ENCODE measurements at regions not wholly inside any gene's neighbourhood (a gene's known extent, or its start where the extent isn't known, plus 50 kb on each side); places are given as distances from the start of the nearest gene placed in this dataset.

GRCh38 chr7:25279705-25280104, 51.4 kb upstream of the NPVF start:
- DNase-seq (ENCODE audit: low spot score in 2 of 2): no peak
- 0 out of 2 replicates have a peak, but pooled peaks cover 2% of the 10 kb centered on the region for H3K4me1 ChIP-seq
- peaks cover 5% of the 10 kb centered on the region; the same call in 1 of the 2 replicates for H3K27me3 ChIP-seq (ENCODE audit: low read depth)
- H3K9me3 ChIP-seq: no peaks in the 10 kb centered on the region
- in situ Hi-C loops (cut with MboI; ENCODE audit: low sequenced_read_pairs): no loop called here
- no peaks in the 10 kb centered on the region for H3K36me3 ChIP-seq (replicated peaks)
- H3K4me3 ChIP-seq: no peak overlapping the region

GRCh38 chr7:25280181-25280580, 51.9 kb upstream of the NPVF start:
- H3K4me1 ChIP-seq: 0 out of 2 replicates have a peak, but pooled peaks cover 2% of the 10 kb centered on the region
- H3K9me3 ChIP-seq: no peaks in the 10 kb centered on the region
- peaks cover 5% of the 10 kb centered on the region; the same call in 1 of the 2 replicates for H3K27me3 ChIP-seq (ENCODE audit: low read depth)
- H3K36me3 ChIP-seq (replicated peaks): no peaks in the 10 kb centered on the region
- no peak for DNase-seq (ENCODE audit: low spot score in 2 of 2)
- H3K4me3 ChIP-seq: no peak overlapping the region
- in situ Hi-C loops (cut with MboI; ENCODE audit: low sequenced_read_pairs): no loop called here

- in situ Hi-C loops (cut with MboI; ENCODE audit: low sequenced_read_pairs): no loop called here
- Histone ChIP-seq H3K4me3 (no peak overlapping the region), H3K36me3 (replicated peaks) (no peaks in the 10 kb centered on the region), H3K27me3 (ENCODE audit: low read depth) (peaks cover 5% of the 10 kb centered on the region; the same call in 1 of the 2 replicates), H3K4me1 (0 out of 2 replicates have a peak, but pooled peaks cover 2% of the 10 kb centered on the region), H3K9me3 (no peaks in the 10 kb centered on the region)
- DNase-seq (ENCODE audit: low spot score in 2 of 2): no peak
Measured at GRCh38 chr7:25282194-25282593, 53.9 kb upstream of the NPVF start.

DNA sequence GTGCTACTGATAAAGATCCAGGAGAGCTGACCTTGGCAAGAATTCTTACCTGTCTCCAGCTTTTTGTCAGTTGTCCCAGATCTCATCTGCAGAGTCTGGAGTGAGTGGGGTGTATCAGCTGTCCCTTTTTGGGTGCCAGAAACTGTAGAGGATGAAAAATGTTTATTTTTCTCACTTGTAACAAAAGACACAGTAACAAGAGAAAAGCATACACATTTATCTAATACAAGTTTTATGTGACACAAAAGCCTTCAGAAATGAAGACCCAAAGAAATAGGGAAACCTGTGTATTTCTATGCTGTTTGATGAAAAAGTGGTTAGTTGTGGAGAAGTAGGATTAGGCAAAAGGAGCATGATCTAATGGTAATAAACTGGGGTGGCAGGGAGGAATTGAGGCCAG, 58.5 kb upstream of the NPVF start:
- no peak for DNase-seq (ENCODE audit: low spot score in 2 of 2)
- Histone ChIP-seq H3K27me3 (ENCODE audit: low read depth) (0 out of 2 replicates have a peak, but pooled peaks cover 3% of the 10 kb centered on the region), H3K4me1 (0 out of 2 replicates have a peak, but pooled peaks cover 2% of the 10 kb centered on the region), H3K4me3 (no peak overlapping the region), H3K9me3 (no peaks in the 10 kb centered on the region), H3K36me3 (replicated peaks) (no peaks in the 10 kb centered on the region)
- in situ Hi-C loops (cut with MboI; ENCODE audit: low sequenced_read_pairs): no loop called here

DNA sequence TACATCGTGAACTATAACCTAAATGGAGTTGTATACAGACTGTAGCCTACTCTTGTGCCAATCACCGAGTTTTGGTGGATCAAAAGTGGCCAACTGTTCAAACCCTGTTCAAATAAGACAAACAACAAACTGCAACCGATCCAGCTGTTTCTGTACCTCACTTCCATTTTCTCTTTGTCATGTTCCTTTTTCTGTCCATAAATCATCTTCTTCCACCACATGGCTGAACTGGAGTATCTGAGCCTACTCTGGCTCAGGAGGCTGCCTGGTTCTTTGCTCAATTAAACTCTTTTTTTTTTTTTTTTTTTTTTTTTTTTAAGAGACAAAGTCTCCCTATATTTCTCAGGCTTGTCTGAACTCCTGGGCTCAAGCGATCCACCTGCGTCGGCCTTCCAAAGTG, 59.0 kb upstream of the NPVF start:
- H3K27me3 ChIP-seq (ENCODE audit: low read depth): 0 out of 2 replicates have a peak, but pooled peaks cover 3% of the 10 kb centered on the region
- H3K4me3 ChIP-seq: no peak overlapping the region
- H3K36me3 ChIP-seq (replicated peaks): no peaks in the 10 kb centered on the region
- no peak for DNase-seq (ENCODE audit: low spot score in 2 of 2)
- no peaks in the 10 kb centered on the region for H3K9me3 ChIP-seq
- 0 out of 2 replicates have a peak, but pooled peaks cover 2% of the 10 kb centered on the region for H3K4me1 ChIP-seq
- in situ Hi-C loops (cut with MboI; ENCODE audit: low sequenced_read_pairs): no loop called here

DNA sequence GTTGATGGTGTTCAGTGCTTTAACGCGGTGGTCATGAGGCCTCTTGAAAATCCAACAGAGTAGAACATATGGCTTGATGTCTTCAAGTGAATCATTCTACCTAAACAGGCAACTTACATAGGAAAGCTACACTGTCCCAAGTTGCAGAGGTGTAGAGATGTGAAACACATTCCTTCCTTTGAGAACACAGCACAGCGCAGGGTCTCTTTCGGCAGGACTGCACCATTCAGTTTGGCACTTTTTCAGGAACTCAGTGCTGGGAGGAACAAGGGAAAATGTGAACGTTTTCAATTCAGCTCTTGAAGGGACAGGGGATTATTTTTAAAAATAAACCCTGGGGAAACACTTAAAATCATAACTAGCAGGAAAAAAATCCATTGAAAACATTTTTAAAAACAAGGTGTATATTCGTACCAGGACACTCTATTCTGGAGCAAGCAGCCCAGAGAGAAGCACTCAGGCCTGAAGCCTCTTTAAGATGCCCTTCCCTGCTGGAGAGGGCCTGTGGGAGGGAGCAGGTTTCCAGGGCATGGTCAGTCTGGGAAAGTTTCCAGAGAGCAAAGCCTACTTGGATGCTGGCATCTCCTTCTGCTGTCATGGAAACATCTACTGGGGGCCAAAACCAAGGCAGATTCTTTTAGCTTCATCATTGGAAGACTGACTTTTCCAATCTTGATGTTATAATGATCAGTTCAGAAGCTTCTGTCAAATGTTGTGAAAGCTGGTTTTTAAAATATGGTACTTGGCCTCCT, 60.4 kb upstream of the NPVF start:
- Histone ChIP-seq H3K36me3 (replicated peaks) (no peaks in the 10 kb centered on the region), H3K4me1 (0 out of 2 replicates have a peak, but pooled peaks cover 2% of the 10 kb centered on the region), H3K27me3 (ENCODE audit: low read depth) (0 out of 2 replicates have a peak, but pooled peaks cover under 1% of the 10 kb centered on the region), H3K9me3 (no peaks in the 10 kb centered on the region), H3K4me3 (no peak overlapping the region)
- no peak for DNase-seq (ENCODE audit: low spot score in 2 of 2)
- in situ Hi-C loops (cut with MboI; ENCODE audit: low sequenced_read_pairs): no loop called here

DNA sequence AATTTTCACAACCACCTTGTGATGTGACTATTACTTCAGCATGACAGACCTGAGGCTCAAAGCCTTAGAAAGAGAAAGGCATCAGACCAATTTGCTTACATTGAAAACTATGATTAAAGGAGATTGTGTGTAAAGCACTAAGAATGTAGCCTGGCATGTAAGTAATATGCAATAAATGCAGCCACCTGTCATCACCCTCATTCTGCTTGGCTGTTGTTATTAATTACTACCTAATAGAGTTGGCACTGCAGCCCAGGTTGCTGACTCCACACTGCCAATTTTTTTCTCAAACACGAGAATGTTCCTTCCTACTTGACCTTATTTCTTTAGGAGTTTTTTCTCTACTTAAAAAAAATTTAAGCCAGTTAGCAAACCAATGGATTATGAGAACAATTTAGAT, 61.2 kb upstream of the NPVF start:
- Histone ChIP-seq H3K4me1 (0 out of 2 replicates have a peak, but pooled peaks cover 2% of the 10 kb centered on the region), H3K27me3 (ENCODE audit: low read depth) (no peaks in the 10 kb centered on the region), H3K9me3 (no peaks in the 10 kb centered on the region), H3K36me3 (replicated peaks) (no peaks in the 10 kb centered on the region), H3K4me3 (no peak overlapping the region)
- DNase-seq (ENCODE audit: low spot score in 2 of 2): no peak
- in situ Hi-C loops (cut with MboI; ENCODE audit: low sequenced_read_pairs): no loop called here

DNA sequence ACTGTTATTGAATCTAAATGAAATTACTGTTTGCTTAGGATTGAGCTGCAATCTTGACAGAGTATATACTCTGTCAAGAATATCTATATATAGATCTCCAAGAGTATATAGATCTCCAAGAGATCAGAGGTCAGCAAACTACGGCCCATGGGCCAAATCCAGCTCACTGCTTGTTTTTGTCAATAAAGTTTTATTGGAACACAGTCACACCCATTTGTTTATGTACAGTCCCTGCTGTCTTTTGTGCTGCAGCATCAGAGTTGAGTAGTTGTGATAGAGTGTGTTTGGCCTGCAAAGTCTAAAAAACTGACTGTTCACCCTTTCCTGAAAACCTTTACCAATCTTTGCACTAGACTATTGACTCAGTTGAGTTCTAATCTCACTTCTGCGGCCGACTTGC, 66.3 kb upstream of the NPVF start:
- Histone ChIP-seq H3K27me3 (ENCODE audit: low read depth) (no peaks in the 10 kb centered on the region), H3K36me3 (replicated peaks) (no peaks in the 10 kb centered on the region), H3K4me1 (peaks cover 9% of the 10 kb centered on the region; the same call in 1 of the 2 replicates), H3K4me3 (no peak overlapping the region), H3K9me3 (no peaks in the 10 kb centered on the region)
- in situ Hi-C loops (cut with MboI; ENCODE audit: low sequenced_read_pairs): no loop called here
- no peak for DNase-seq (ENCODE audit: low spot score in 2 of 2)

- no peaks in the 10 kb centered on the region for H3K9me3 ChIP-seq
- peaks cover 9% of the 10 kb centered on the region; the same call in 1 of the 2 replicates for H3K4me1 ChIP-seq
- no peak for DNase-seq (ENCODE audit: low spot score in 2 of 2)
- no peaks in the 10 kb centered on the region for H3K36me3 ChIP-seq (replicated peaks)
- in situ Hi-C loops (cut with MboI; ENCODE audit: low sequenced_read_pairs): no loop called here
- no peak overlapping the region for H3K4me3 ChIP-seq
- no peaks in the 10 kb centered on the region for H3K27me3 ChIP-seq (ENCODE audit: low read depth)
Measured at GRCh38 chr7:25295387-25295786, 67.1 kb upstream of the NPVF start.

- in situ Hi-C loops (cut with MboI; ENCODE audit: low sequenced_read_pairs): no loop called here
- H3K9me3 ChIP-seq: no peaks in the 10 kb centered on the region
- H3K4me1 ChIP-seq: peaks cover 9% of the 10 kb centered on the region; the same call in 1 of the 2 replicates
- no peak for DNase-seq (ENCODE audit: low spot score in 2 of 2)
- H3K36me3 ChIP-seq (replicated peaks): no peaks in the 10 kb centered on the region
- H3K27me3 ChIP-seq (ENCODE audit: low read depth): no peaks in the 10 kb centered on the region
- no peak overlapping the region for H3K4me3 ChIP-seq
Measured at GRCh38 chr7:25296086-25296485, 67.8 kb upstream of the NPVF start.

DNA sequence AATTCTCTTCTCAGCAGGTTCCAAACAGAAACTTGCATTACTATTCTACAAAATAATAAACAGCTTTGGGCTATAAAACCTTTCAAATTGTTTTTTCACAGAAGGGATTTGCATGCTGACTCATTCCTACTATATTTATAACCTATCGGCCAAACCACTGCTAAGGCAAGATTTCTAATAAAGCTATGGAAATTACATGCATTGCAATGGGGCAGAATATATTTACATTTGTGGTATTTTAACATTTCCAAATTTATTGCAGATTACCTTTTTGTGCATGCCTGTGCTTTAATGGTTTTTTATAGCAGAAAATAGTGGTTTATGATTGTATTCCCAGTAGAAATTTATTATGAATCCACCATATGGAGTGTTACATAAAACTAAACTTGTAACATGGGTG, 69.0 kb upstream of the NPVF start:
- Histone ChIP-seq H3K27me3 (ENCODE audit: low read depth) (no peaks in the 10 kb centered on the region), H3K36me3 (replicated peaks) (no peaks in the 10 kb centered on the region), H3K9me3 (no peaks in the 10 kb centered on the region), H3K4me1 (peaks cover 9% of the 10 kb centered on the region; the same call in 1 of the 2 replicates), H3K4me3 (no peak overlapping the region)
- in situ Hi-C loops (cut with MboI; ENCODE audit: low sequenced_read_pairs): no loop called here
- DNase-seq (ENCODE audit: low spot score in 2 of 2): peak in 1 of 2 experiments; percentile 10

GRCh38 chr7:25303281-25304181, 75.2 kb upstream of the NPVF start:
- Histone ChIP-seq H3K4me3 (no peak overlapping the region), H3K9me3 (no peaks in the 10 kb centered on the region), H3K36me3 (replicated peaks) (no peaks in the 10 kb centered on the region), H3K4me1 (no peaks in the 10 kb centered on the region), H3K27me3 (ENCODE audit: low read depth) (no peaks in the 10 kb centered on the region)
- DNase-seq (ENCODE audit: low spot score in 2 of 2): peak; percentile 27 to 28
- in situ Hi-C loops (cut with MboI; ENCODE audit: low sequenced_read_pairs): no loop called here

- Histone ChIP-seq H3K4me1 (no peaks in the 10 kb centered on the region), H3K4me3 (no peak overlapping the region), H3K9me3 (no peaks in the 10 kb centered on the region), H3K27me3 (ENCODE audit: low read depth) (no peaks in the 10 kb centered on the region), H3K36me3 (replicated peaks) (no peaks in the 10 kb centered on the region)
- in situ Hi-C loops (cut with MboI; ENCODE audit: low sequenced_read_pairs): no loop called here
- DNase-seq (ENCODE audit: low spot score in 2 of 2): no peak
Measured at GRCh38 chr7:25304691-25305090, 76.4 kb upstream of the NPVF start.

DNA sequence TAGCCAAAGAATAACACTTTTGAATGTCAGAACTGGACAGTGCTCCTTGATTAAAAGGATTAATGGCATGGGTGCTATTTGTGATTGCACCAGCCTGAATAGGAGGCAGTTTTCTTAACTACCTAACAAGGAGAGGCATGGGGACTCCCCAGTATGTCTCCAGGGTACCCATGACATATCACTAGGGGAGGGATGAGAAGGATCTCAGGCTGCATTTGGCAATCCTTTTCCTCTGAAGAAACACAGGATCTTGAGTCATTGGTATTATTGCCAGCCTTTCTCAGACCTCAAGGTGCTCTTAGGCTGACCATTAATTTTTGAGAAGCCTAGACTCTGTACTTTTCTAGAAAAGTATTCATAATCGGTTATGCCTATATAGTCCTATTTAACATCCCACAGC, 77.5 kb upstream of the NPVF start:
- Histone ChIP-seq H3K4me3 (no peak overlapping the region), H3K4me1 (no peaks in the 10 kb centered on the region), H3K27me3 (ENCODE audit: low read depth) (no peaks in the 10 kb centered on the region), H3K36me3 (replicated peaks) (no peaks in the 10 kb centered on the region), H3K9me3 (no peaks in the 10 kb centered on the region)
- in situ Hi-C loops (cut with MboI; ENCODE audit: low sequenced_read_pairs): no loop called here
- DNase-seq (ENCODE audit: low spot score in 2 of 2): no peak

Measured in HAP-1 (cell line).